GM06990 (cell line): ENCODE measurements at regions not wholly inside any gene's neighbourhood (a gene's known extent, or its start where the extent isn't known, plus 50 kb on each side); places are given as distances from the start of the nearest gene placed in this dataset.
"Not testable (repeated sequence)": the region's sequence is repeated elsewhere in the genome, so short reads cannot be mapped to it uniquely, and the experiment has no call there.

Experiments
- DNase-seq: peaks from one replicate; pipeline ENCODE4 v3.0.0-alpha.2; 2011; ENCODE audit not compliant: insufficient read length; ENCODE audit errors: extremely low read depth
- H3K27me3 ChIP-seq: replicated peaks from 2 replicates; pipeline ENCODE4 v1.6.0; 2011; ENCODE audit warnings: low read length; ENCODE audit not compliant: control insufficient read depth, insufficient read depth
- H3K36me3 ChIP-seq: 2 replicates; pipeline ENCODE4 v1.5.1; 2011; ENCODE audit warnings: low read length; ENCODE audit not compliant: control insufficient read depth, insufficient read depth
- H3K4me3 ChIP-seq: replicated peaks from 2 replicates; pipeline ENCODE4 v1.5.1; 2011; ENCODE audit warnings: low read depth, mild to moderate bottlenecking, control low read depth, low read length
- CTCF ChIP-seq: IDR thresholded peaks from 2 replicates; pipeline ENCODE4 v1.5.1; 2011; ENCODE audit warnings: low read length, control low read depth, mild to moderate bottlenecking, inconsistent platforms; ENCODE audit not compliant: insufficient read depth, poor library complexity, severe bottlenecking

DNA sequence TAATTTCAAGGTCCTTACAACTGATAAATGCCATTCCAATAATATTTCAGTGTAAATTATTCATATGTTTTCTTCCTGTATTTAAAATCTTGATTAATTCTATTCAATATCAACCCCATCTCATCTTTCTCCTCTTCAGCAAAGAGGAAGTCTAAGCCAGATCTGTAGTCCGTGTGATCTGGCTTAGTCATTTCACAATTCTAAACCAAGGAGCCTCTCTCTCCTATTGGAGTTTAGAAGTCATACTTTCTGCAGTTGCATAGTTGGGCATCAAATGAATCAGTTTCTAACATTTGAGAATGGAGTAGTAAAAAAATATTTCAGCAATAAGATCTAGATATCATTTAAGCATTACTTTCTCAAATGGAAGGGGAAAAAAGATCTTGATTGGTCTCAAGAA is 354.9 kb downstream of the JRKL start:
- H3K36me3 ChIP-seq, result no peaks in the 10 kb centered on the region
- H3K4me3 ChIP-seq, result no peak overlapping the region
- TF ChIP-seq CTCF, result no peak
- no peaks in the 10 kb centered on the region for H3K27me3 ChIP-seq
- no peak for DNase-seq

DNA sequence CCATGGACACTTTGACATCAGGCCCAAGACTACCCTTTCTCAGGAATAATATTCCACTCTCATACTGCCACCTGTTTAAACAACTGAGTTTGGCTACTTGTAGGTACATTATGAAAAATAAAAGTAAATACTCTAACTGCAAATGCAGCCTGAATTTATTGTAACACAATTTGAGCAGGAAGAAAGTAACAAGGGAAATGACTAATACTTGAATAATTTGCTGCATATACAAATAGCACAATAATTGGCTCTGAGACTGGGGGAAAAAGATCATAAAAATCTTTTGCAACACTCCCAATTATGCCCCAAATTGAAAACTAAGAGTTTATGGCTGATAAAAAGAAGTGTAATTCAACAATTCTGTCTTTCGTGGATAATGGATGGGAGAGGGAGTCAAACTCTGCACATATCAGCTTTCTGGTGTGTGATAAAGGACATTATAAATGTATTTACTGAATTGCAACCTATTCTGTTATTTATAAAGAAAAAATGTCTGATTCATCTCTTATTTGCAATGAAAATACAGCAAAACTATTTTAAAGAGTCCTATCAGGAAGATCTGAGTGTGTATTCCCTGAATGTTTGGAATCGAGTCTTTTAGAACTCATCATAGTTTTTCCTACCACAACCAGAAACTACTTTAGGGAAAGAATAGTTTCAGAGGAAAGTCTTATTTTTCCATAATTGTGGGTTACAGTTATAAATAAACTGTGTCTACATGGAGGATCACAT is 359.0 kb downstream of the JRKL start:
- H3K36me3 ChIP-seq, result no peaks in the 10 kb centered on the region
- TF ChIP-seq CTCF, result no peak
- H3K27me3 ChIP-seq, result no peaks in the 10 kb centered on the region
- no peak overlapping the region for H3K4me3 ChIP-seq
- no peak for DNase-seq

DNA sequence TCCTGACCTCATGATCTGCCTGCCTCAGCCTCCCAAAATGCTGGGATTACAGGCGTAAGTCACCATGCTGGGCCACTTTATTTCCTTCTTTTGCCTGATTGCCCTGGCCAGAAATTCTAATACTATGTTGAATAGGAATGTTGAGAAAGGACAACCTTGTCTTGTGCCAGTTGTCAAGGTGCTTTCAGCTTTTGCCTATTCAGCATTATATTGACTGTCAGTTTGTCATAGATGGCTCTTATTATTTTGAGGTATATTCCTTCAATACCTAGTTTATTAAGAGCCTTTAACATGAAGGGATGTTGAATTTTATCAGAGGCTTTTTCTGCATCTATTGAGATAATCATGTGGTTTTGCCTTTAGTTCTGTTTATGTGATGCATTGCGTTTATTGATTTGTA is 362.0 kb downstream of the JRKL start:
- not testable (repeated sequence) for H3K4me3 ChIP-seq, DNase-seq, H3K27me3 ChIP-seq, H3K36me3 ChIP-seq

DNA sequence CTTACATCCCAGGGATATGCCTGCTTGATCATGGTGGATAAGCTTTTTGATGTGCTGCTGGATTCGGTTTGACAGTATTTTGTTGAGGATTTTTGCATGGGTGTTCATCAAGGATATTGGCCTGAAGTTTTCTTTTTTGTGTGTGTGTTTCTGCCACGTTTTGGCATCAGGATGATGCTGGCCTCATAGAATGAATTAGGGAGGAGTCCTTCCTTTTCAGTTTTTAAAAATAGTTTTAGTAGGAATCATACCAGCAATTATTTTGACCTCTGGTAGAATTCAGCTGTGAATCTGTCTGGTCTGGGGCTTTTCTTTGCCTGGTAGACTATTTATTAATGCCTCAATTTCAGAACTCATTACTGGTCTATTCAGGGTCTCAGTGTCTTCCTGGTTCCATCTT is 362.4 kb downstream of the JRKL start:
- Histone ChIP-seq H3K27me3 (no peaks in the 10 kb centered on the region), H3K36me3 (no peaks in the 10 kb centered on the region), H3K4me3 (no peak overlapping the region)
- no peak for TF ChIP-seq CTCF
- no peak for DNase-seq

DNA sequence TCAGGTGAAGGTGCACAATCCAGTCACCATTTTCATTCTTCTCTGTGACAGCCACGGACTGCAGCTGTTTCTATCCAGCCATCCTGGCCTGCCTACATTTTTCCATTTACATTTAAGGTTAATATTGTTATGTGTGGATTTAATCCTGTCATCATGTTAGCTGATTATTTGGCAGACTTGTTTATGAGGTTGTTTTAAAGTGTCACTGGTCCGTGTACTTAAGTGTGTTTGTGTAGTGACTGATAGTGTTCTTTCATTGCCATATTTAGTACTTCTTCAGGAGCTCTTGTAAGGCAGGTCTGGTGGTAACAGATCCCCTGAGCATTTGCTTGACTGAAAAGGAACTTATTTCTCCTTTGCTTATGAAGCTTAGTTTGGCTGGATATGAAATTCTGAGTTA is 364.2 kb downstream of the JRKL start:
- no peak overlapping the region for H3K4me3 ChIP-seq
- DNase-seq, result no peak
- H3K27me3 ChIP-seq, result no peaks in the 10 kb centered on the region
- H3K36me3 ChIP-seq, result no peaks in the 10 kb centered on the region
- no peak for TF ChIP-seq CTCF

- H3K36me3 ChIP-seq, result no peaks in the 10 kb centered on the region
- no peaks in the 10 kb centered on the region for H3K27me3 ChIP-seq
- no peak for DNase-seq
- H3K4me3 ChIP-seq, result no peak overlapping the region
- TF ChIP-seq CTCF, result no peak
Observed at GRCh38 chr11:96755209-96755608, 365.4 kb downstream of the JRKL start.
